ENCODE measurements at regions not wholly inside any gene's neighbourhood (a gene's known extent, or its start where the extent isn't known, plus 50 kb on each side); places are given as distances from the start of the nearest gene placed in this dataset.

- Histone ChIP-seq H2BK12ac (ENCODE audit: low read length) (no peak overlapping the region), H3K4me3 (ENCODE audit: low read length in 2 of 2) (no peak overlapping the region), H3K4me1 (ENCODE audit: control insufficient read depth in 2 of 2, insufficient read depth in 1 of 2, low read depth in 1 of 2, low read length in 2 of 2) (no peaks in the 10 kb centered on the region), H3K27me3 (ENCODE audit: control insufficient read depth in 3 of 3, insufficient read depth in 3 of 3, low read depth in 1 of 3, low read length in 3 of 3) (peaks cover 0 to 2% (median 0%) of the 10 kb centered on the region in 3 experiments), H3K14ac (ENCODE audit: low read length) (no peak overlapping the region), H4K91ac (ENCODE audit: low read depth, low read length, poor library complexity) (no peak overlapping the region), H3K4me2 (ENCODE audit: insufficient read depth, low read length, poor library complexity, severe bottlenecking) (no peak overlapping the region), H4K8ac (ENCODE audit: low read depth, low read length) (no peak overlapping the region), H3K36me3 (replicated peaks in 1 of 2; ENCODE audit: control insufficient read depth in 2 of 2, insufficient read depth in 2 of 2, low read length in 2 of 2) (no peaks in the 10 kb centered on the region), H2AK5ac (ENCODE audit: low read depth, low read length) (no peak overlapping the region), H3K18ac (ENCODE audit: low read length) (no peak overlapping the region), H3K9ac (ENCODE audit: low read depth, low read length, poor library complexity) (no peak overlapping the region), H3K27ac (replicated peaks; ENCODE audit: low read length) (no peak overlapping the region), H2BK5ac (ENCODE audit: low read length) (no peak overlapping the region), H2BK120ac (ENCODE audit: low read depth, low read length) (no peak overlapping the region), H3K79me1 (ENCODE audit: low read depth, low read length) (no peaks in the 10 kb centered on the region), H3K4ac (ENCODE audit: low read length) (no peak overlapping the region), H2BK15ac (ENCODE audit: low read length) (no peak overlapping the region), H3K23ac (ENCODE audit: low read depth, low read length, poor library complexity) (no peak overlapping the region), H3K9me3 (replicated peaks in 1 of 2; ENCODE audit: control insufficient read depth in 2 of 2, insufficient read depth in 1 of 2, low read depth in 1 of 2, low read length in 2 of 2) (no peaks in the 10 kb centered on the region), H2AFZ (ENCODE audit: low read length) (no peak overlapping the region)
- WGBS, 2 donors (ENCODE audit: extremely low coverage in 2 of 2, insufficient read length in 2 of 2, insufficient replicate concordance in 1 of 2) = no CpG with 5 or more reads among the region's 9 CpGs
- no peak for DNase-seq (ENCODE audit: low spot score)
Observed at GRCh38 chr18:51463483-51464136, 266.1 kb upstream of the MEX3C start.

GRCh38 chr18:51478908-51479307 is 281.4 kb upstream of the MEX3C start:
- H3K36me3 ChIP-seq (replicated peaks in 1 of 2; ENCODE audit: control insufficient read depth in 2 of 2, insufficient read depth in 2 of 2, low read length in 2 of 2) = no peaks in the 10 kb centered on the region
- no peak overlapping the region for H2AK5ac ChIP-seq (ENCODE audit: low read depth, low read length)
- H2AFZ ChIP-seq (ENCODE audit: low read length) = no peak overlapping the region
- WGBS, 2 donors (ENCODE audit: extremely low coverage in 2 of 2, insufficient read length in 2 of 2, insufficient replicate concordance in 1 of 2) = no CpG with 5 or more reads among the region's 6 CpGs
- no peaks in the 10 kb centered on the region for H3K79me1 ChIP-seq (ENCODE audit: low read depth, low read length)
- H3K18ac ChIP-seq (ENCODE audit: low read length) = no peak overlapping the region
- no peak overlapping the region for H3K23ac ChIP-seq (ENCODE audit: low read depth, low read length, poor library complexity)
- H3K27ac ChIP-seq (replicated peaks; ENCODE audit: low read length) = no peak overlapping the region
- H2BK15ac ChIP-seq (ENCODE audit: low read length) = no peak overlapping the region
- H3K4me2 ChIP-seq (ENCODE audit: insufficient read depth, low read length, poor library complexity, severe bottlenecking) = no peak overlapping the region
- H4K8ac ChIP-seq (ENCODE audit: low read depth, low read length) = no peak overlapping the region
- H2BK120ac ChIP-seq (ENCODE audit: low read depth, low read length) = no peak overlapping the region
- H2BK12ac ChIP-seq (ENCODE audit: low read length) = no peak overlapping the region
- no peak overlapping the region for H3K4ac ChIP-seq (ENCODE audit: low read length)
- H3K4me1 ChIP-seq (ENCODE audit: control insufficient read depth in 2 of 2, insufficient read depth in 1 of 2, low read depth in 1 of 2, low read length in 2 of 2) = no peaks in the 10 kb centered on the region
- no peaks in the 10 kb centered on the region for H3K9me3 ChIP-seq (replicated peaks in 1 of 2; ENCODE audit: control insufficient read depth in 2 of 2, insufficient read depth in 1 of 2, low read depth in 1 of 2, low read length in 2 of 2)
- H3K9ac ChIP-seq (ENCODE audit: low read depth, low read length, poor library complexity) = no peak overlapping the region
- no peak overlapping the region for H2BK5ac ChIP-seq (ENCODE audit: low read length)
- no peaks in the 10 kb centered on the region for H3K27me3 ChIP-seq (ENCODE audit: control insufficient read depth in 3 of 3, insufficient read depth in 3 of 3, low read depth in 1 of 3, low read length in 3 of 3)
- no peak overlapping the region for H3K4me3 ChIP-seq (ENCODE audit: low read length in 2 of 2)
- H3K14ac ChIP-seq (ENCODE audit: low read length) = no peak overlapping the region
- no peak overlapping the region for H4K91ac ChIP-seq (ENCODE audit: low read depth, low read length, poor library complexity)
- no peak for DNase-seq (ENCODE audit: low spot score)

GRCh38 chr18:51479736-51480135 is 282.3 kb upstream of the MEX3C start:
- H2BK15ac ChIP-seq (ENCODE audit: low read length) = no peak overlapping the region
- no peaks in the 10 kb centered on the region for H3K36me3 ChIP-seq (replicated peaks in 1 of 2; ENCODE audit: control insufficient read depth in 2 of 2, insufficient read depth in 2 of 2, low read length in 2 of 2)
- H2BK5ac ChIP-seq (ENCODE audit: low read length) = no peak overlapping the region
- no peak overlapping the region for H2AFZ ChIP-seq (ENCODE audit: low read length)
- H3K9ac ChIP-seq (ENCODE audit: low read depth, low read length, poor library complexity) = no peak overlapping the region
- H3K27ac ChIP-seq (replicated peaks; ENCODE audit: low read length) = no peak overlapping the region
- H2AK5ac ChIP-seq (ENCODE audit: low read depth, low read length) = no peak overlapping the region
- H2BK120ac ChIP-seq (ENCODE audit: low read depth, low read length) = no peak overlapping the region
- no peak overlapping the region for H3K23ac ChIP-seq (ENCODE audit: low read depth, low read length, poor library complexity)
- H3K4ac ChIP-seq (ENCODE audit: low read length) = no peak overlapping the region
- H3K4me2 ChIP-seq (ENCODE audit: insufficient read depth, low read length, poor library complexity, severe bottlenecking) = no peak overlapping the region
- H3K4me3 ChIP-seq (ENCODE audit: low read length in 2 of 2) = no peak overlapping the region
- H4K91ac ChIP-seq (ENCODE audit: low read depth, low read length, poor library complexity) = no peak overlapping the region
- no peak overlapping the region for H4K8ac ChIP-seq (ENCODE audit: low read depth, low read length)
- H3K18ac ChIP-seq (ENCODE audit: low read length) = no peak overlapping the region
- DNase-seq (ENCODE audit: low spot score) = no peak
- no peak overlapping the region for H3K14ac ChIP-seq (ENCODE audit: low read length)
- no peak overlapping the region for H2BK12ac ChIP-seq (ENCODE audit: low read length)
- H3K27me3 ChIP-seq (ENCODE audit: control insufficient read depth in 3 of 3, insufficient read depth in 3 of 3, low read depth in 1 of 3, low read length in 3 of 3) = no peaks in the 10 kb centered on the region
- WGBS, 2 donors (ENCODE audit: extremely low coverage in 2 of 2, insufficient read length in 2 of 2, insufficient replicate concordance in 1 of 2) = no CpG with 5 or more reads among the region's 6 CpGs
- H3K79me1 ChIP-seq (ENCODE audit: low read depth, low read length) = no peaks in the 10 kb centered on the region
- no peaks in the 10 kb centered on the region for H3K9me3 ChIP-seq (replicated peaks in 1 of 2; ENCODE audit: control insufficient read depth in 2 of 2, insufficient read depth in 1 of 2, low read depth in 1 of 2, low read length in 2 of 2)
- no peaks in the 10 kb centered on the region for H3K4me1 ChIP-seq (ENCODE audit: control insufficient read depth in 2 of 2, insufficient read depth in 1 of 2, low read depth in 1 of 2, low read length in 2 of 2)

- H2BK5ac ChIP-seq (ENCODE audit: low read length) = no peak overlapping the region
- no peak overlapping the region for H3K27ac ChIP-seq (replicated peaks; ENCODE audit: low read length)
- no peaks in the 10 kb centered on the region for H3K79me1 ChIP-seq (ENCODE audit: low read depth, low read length)
- no peak overlapping the region for H2BK120ac ChIP-seq (ENCODE audit: low read depth, low read length)
- no peak overlapping the region for H3K9ac ChIP-seq (ENCODE audit: low read depth, low read length, poor library complexity)
- no peak overlapping the region for H3K18ac ChIP-seq (ENCODE audit: low read length)
- H2AFZ ChIP-seq (ENCODE audit: low read length) = no peak overlapping the region
- no peak overlapping the region for H2BK15ac ChIP-seq (ENCODE audit: low read length)
- no peaks in the 10 kb centered on the region for H3K4me1 ChIP-seq (ENCODE audit: control insufficient read depth in 2 of 2, insufficient read depth in 1 of 2, low read depth in 1 of 2, low read length in 2 of 2)
- no peak overlapping the region for H4K91ac ChIP-seq (ENCODE audit: low read depth, low read length, poor library complexity)
- no peaks in the 10 kb centered on the region for H3K36me3 ChIP-seq (replicated peaks in 1 of 2; ENCODE audit: control insufficient read depth in 2 of 2, insufficient read depth in 2 of 2, low read length in 2 of 2)
- H3K4me2 ChIP-seq (ENCODE audit: insufficient read depth, low read length, poor library complexity, severe bottlenecking) = no peak overlapping the region
- no peaks in the 10 kb centered on the region for H3K27me3 ChIP-seq (ENCODE audit: control insufficient read depth in 3 of 3, insufficient read depth in 3 of 3, low read depth in 1 of 3, low read length in 3 of 3)
- WGBS, 2 donors (ENCODE audit: extremely low coverage in 2 of 2, insufficient read length in 2 of 2, insufficient replicate concordance in 1 of 2) = no CpG with 5 or more reads among the region's 5 CpGs
- H2BK12ac ChIP-seq (ENCODE audit: low read length) = no peak overlapping the region
- H4K8ac ChIP-seq (ENCODE audit: low read depth, low read length) = no peak overlapping the region
- no peaks in the 10 kb centered on the region for H3K9me3 ChIP-seq (replicated peaks in 1 of 2; ENCODE audit: control insufficient read depth in 2 of 2, insufficient read depth in 1 of 2, low read depth in 1 of 2, low read length in 2 of 2)
- H3K23ac ChIP-seq (ENCODE audit: low read depth, low read length, poor library complexity) = no peak overlapping the region
- H3K14ac ChIP-seq (ENCODE audit: low read length) = no peak overlapping the region
- no peak for DNase-seq (ENCODE audit: low spot score)
- H2AK5ac ChIP-seq (ENCODE audit: low read depth, low read length) = no peak overlapping the region
- no peak overlapping the region for H3K4ac ChIP-seq (ENCODE audit: low read length)
- H3K4me3 ChIP-seq (ENCODE audit: low read length in 2 of 2) = no peak overlapping the region
Observed at GRCh38 chr18:51480407-51481261, 283.2 kb upstream of the MEX3C start.
